Fibroblast of lung (primary cell): ENCODE measurements at regions not wholly inside any gene's neighbourhood (a gene's known extent, or its start where the extent isn't known, plus 50 kb on each side); places are given as distances from the start of the nearest gene placed in this dataset.

ENCODE experiments used
- CTCF ChIP-seq, 2 donors: IDR thresholded peaks in 1 of 2; conservative IDR thresholded peaks in 1 of 2; 1 replicate in 1 of 2; 2 replicates in 1 of 2; pipeline ENCODE4 v1.5.1; 2011 to 2012; ENCODE audit warnings: low read length in 2 of 2, control low read depth in 1 of 2, inconsistent platforms in 1 of 2, low read depth in 1 of 2, mild to moderate bottlenecking in 1 of 2
- EZH2 ChIP-seq: IDR thresholded peaks from 2 replicates; pipeline ENCODE4 v1.5.1; 2012; ENCODE audit warnings: low read length, control low read depth, mild to moderate bottlenecking; ENCODE audit errors: missing control alignments

DNA sequence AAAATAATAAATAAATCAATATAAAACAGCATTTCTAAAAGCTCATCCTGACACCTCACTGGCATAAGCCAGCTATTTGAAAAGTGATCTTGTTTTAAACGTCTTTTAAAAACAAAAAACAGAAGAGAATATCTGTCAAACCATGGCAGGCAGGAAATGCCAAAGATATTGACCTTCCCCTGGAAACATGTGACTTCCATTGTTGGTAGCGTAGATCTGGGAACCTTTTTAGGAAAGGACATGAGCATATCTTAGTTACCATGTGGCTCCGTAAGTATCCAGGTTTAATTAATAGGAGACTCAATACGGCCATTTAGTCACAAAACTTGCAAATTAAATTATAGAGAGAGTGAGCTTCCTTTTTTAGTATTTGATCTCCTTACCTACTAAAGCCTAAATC is 83.0 kb upstream of the KLHL4 start:
- TF ChIP-seq CTCF (conservative IDR thresholded peaks at IDR 0.05 in 1 of 2, IDR thresholded peaks at IDR 0.05 in 1 of 2; ENCODE audit: low read depth in 1 of 2, low read length in 2 of 2), result no peak
- no peak for TF ChIP-seq EZH2
